Neutrophil (primary cell): ENCODE measurements at regions not wholly inside any gene's neighbourhood (a gene's known extent, or its start where the extent isn't known, plus 50 kb on each side); places are given as distances from the start of the nearest gene placed in this dataset.

ENCODE experiments used
- H3K27ac ChIP-seq: fragments of 200-600 bp; sonication (generic); 2 replicates; pipeline ENCODE4 v1.5.1; 2016; ENCODE audit warnings: mild to moderate bottlenecking, moderate library complexity
- H3K27me3 ChIP-seq: fragments of 200-600 bp; sonication (generic); 2 replicates; pipeline ENCODE4 v1.6.0; 2016; ENCODE audit warnings: mild to moderate bottlenecking
- H3K36me3 ChIP-seq: fragments of 200-600 bp; sonication (generic); 2 replicates; pipeline ENCODE4 v1.5.1; 2017
- H3K4me1 ChIP-seq, 2 experiments: fragments of 200-600 bp in 1 of 2; sonication (generic) in 1 of 2; 1 replicate in 1 of 2; 2 replicates in 1 of 2; pipeline versions ENCODE4 v1.5.1 to v1.6.1; 2013 to 2016; ENCODE audit warnings: low read depth in 1 of 2, low read length in 1 of 2, mild to moderate bottlenecking in 1 of 2, moderate library complexity in 1 of 2; ENCODE audit not compliant: control insufficient read depth in 1 of 2, insufficient read depth in 1 of 2
- H3K4me3 ChIP-seq, 2 experiments: fragments of 200-600 bp in 1 of 2; sonication (generic) in 1 of 2; 1 replicate in 1 of 2; 2 replicates in 1 of 2; pipeline ENCODE4 v1.5.1; 2013 to 2016; ENCODE audit warnings: low read depth in 1 of 2, low read length in 1 of 2, mild to moderate bottlenecking in 1 of 2, moderate library complexity in 1 of 2
- H3K9me3 ChIP-seq: fragments of 200-600 bp; sonication (generic); 2 replicates; pipeline ENCODE4 v1.5.1; 2016
- CTCF ChIP-seq: fragments of 200-600 bp; sonication (generic); IDR thresholded peaks from 2 replicates; pipeline ENCODE4 v1.5.1; 2016; ENCODE audit warnings: antibody characterized with exemption

DNA sequence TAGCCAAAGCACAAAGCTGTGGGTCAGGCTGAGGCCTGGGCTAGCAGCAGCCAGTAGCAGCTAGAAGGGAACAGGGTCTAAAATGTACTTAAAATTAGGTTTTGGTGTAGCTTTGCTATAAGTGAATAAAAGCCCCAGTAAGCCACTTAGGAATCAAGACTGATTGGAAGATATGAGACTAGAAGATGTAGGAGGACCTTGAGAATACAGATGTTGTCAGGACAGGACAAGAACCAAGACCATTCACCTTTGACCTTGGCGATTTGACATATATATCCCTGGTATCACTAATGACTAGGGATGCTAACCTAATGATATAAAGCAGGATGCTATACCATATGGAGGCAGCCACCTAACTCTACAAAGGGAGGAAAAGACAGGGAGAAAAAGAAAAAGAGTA is 238.1 kb downstream of the FBXO8 start:
- TF ChIP-seq CTCF, result no peak
- H3K9me3 ChIP-seq, result no peaks in the 10 kb centered on the region
- H3K36me3 ChIP-seq, result no peaks in the 10 kb centered on the region
- H3K4me1 ChIP-seq, result no peaks in the 10 kb centered on the region
- no peaks in the 10 kb centered on the region for H3K27me3 ChIP-seq
- no peak overlapping the region for H3K27ac ChIP-seq
- H3K4me3 ChIP-seq, result no peak overlapping the region

GRCh38 chr4:174041555-174042105 is 241.8 kb downstream of the FBXO8 start:
- Histone ChIP-seq H3K27ac (no peak overlapping the region), H3K27me3 (no peaks in the 10 kb centered on the region), H3K4me1 (no peaks in the 10 kb centered on the region), H3K36me3 (no peaks in the 10 kb centered on the region), H3K9me3 (no peaks in the 10 kb centered on the region), H3K4me3 (no peak overlapping the region)
- TF ChIP-seq CTCF, result no peak

DNA sequence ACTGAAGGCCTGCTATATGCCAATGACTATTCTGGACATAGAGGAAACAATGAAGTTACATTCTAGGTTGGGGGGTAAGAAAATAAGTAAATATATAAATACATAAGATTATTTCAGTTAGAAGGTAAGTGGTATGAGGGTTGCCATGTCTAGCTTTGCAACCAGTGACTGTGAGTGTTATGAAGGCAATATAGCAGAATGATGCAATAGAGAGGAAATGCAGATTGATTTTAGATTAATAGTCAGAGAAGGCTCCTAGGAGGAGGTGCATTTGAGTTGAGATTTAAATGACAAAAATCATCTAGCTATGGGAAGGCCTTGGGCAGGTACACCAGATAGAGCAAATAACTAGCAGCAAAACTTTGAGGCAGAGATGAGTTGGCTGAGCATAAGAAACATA is 243.2 kb downstream of the FBXO8 start:
- Histone ChIP-seq H3K27me3 (no peaks in the 10 kb centered on the region), H3K9me3 (no peaks in the 10 kb centered on the region), H3K36me3 (no peaks in the 10 kb centered on the region), H3K4me3 (no peak overlapping the region), H3K27ac (no peak overlapping the region), H3K4me1 (no peaks in the 10 kb centered on the region)
- no peak for TF ChIP-seq CTCF

GRCh38 chr4:174038481-174038880 is 245.0 kb downstream of the FBXO8 start:
- H3K4me1 ChIP-seq, result no peaks in the 10 kb centered on the region
- no peak overlapping the region for H3K27ac ChIP-seq
- no peaks in the 10 kb centered on the region for H3K27me3 ChIP-seq
- H3K9me3 ChIP-seq, result no peaks in the 10 kb centered on the region
- H3K36me3 ChIP-seq, result no peaks in the 10 kb centered on the region
- H3K4me3 ChIP-seq, result no peak overlapping the region
- TF ChIP-seq CTCF, result no peak

DNA sequence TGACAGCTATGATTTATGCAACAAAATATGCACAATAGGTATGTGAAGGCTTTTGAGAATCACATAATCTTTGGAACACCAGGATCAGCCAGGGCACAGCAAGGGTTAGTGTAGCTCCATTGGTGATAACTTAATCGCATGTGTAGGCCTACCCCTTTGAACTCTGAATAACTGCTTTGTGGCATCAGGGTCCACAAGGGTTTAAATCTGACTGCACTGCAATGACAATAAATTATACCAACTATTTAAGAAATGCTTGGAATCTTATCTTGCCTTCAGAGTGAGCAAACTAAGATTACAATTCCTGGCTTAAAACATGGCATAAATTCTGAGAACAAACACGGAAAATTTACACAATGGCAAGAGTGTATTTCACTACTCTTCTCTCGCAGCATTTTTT is 245.8 kb downstream of the FBXO8 start:
- H3K27me3 ChIP-seq, result no peaks in the 10 kb centered on the region
- no peaks in the 10 kb centered on the region for H3K36me3 ChIP-seq
- no peak for TF ChIP-seq CTCF
- H3K27ac ChIP-seq, result no peak overlapping the region
- H3K4me1 ChIP-seq, result no peaks in the 10 kb centered on the region
- H3K4me3 ChIP-seq, result no peak overlapping the region
- H3K9me3 ChIP-seq, result no peaks in the 10 kb centered on the region

DNA sequence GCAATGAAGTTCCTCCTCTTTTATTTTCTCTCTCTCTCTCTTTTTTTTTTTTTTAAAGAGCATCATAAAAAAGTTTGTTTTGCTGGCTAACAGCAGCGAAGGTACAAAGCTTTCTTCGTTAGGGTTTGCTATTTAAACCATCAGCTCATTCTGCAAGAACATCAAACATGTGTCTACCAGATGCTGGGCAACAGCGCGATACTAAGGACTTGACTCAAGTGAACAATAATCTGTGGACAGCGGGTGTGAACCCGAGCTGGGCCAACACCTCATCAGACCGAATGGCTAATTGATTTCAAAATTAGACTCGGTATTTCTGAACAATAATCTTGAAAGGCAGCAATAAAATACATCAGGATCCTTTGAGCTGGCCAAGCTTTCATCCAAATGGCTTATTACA is 246.4 kb downstream of the FBXO8 start:
- Histone ChIP-seq H3K27ac (no peak overlapping the region), H3K27me3 (no peaks in the 10 kb centered on the region), H3K4me1 (no peaks in the 10 kb centered on the region), H3K4me3 (no peak overlapping the region), H3K36me3 (no peaks in the 10 kb centered on the region), H3K9me3 (no peaks in the 10 kb centered on the region)
- TF ChIP-seq CTCF, result no peak
